Stimulated activated effector memory CD8-positive, alpha-beta T cell treated with anti-CD3 and anti-CD28 coated beads, Interleukin-12 subunit alpha, Interleukin-12 subunit beta, amount 100 ng/mL, for 72 hours (primary cell): ENCODE measurements at regions not wholly inside any gene's neighbourhood (a gene's known extent, or its start where the extent isn't known, plus 50 kb on each side); places are given as distances from the start of the nearest gene placed in this dataset.

Experiments
- ATAC-seq: fragments of 150-1000 bp; cut with Tn5 transposase; 2 replicates; pipeline ENCODE4 v1.10.0; 2021
- DNase-seq, 2 donors: peaks; one replicate each; pipeline ENCODE4 v3.0.0; 2021 to 2022; ENCODE audit warnings: low spot score in 2 of 2
- H3K27ac Mint-ChIP-seq: one replicate; pipeline ENCODE4 v1.8.0; 2022; ENCODE audit warnings: mild to moderate bottlenecking, mixed read lengths
- H3K36me3 Mint-ChIP-seq: one replicate; pipeline ENCODE4 v1.8.0; 2022; ENCODE audit warnings: mild to moderate bottlenecking, mixed read lengths
- H3K4me1 Mint-ChIP-seq: one replicate; pipeline ENCODE4 v1.8.0; 2022; ENCODE audit warnings: mixed read lengths
- H3K4me3 Mint-ChIP-seq: one replicate; pipeline ENCODE4 v1.8.0; 2022; ENCODE audit warnings: mild to moderate bottlenecking, mixed read lengths
- H3K9me3 Mint-ChIP-seq: one replicate; pipeline ENCODE4 v1.8.0; 2022; ENCODE audit warnings: mixed read lengths

- no peak for ATAC-seq
- no peak for DNase-seq
- Mint-ChIP-seq H3K36me3 (no peaks in the 10 kb centered on the region), H3K4me1 (no peaks in the 10 kb centered on the region), H3K9me3 (no peaks in the 10 kb centered on the region), H3K27ac (no peak overlapping the region), H3K4me3 (no peak overlapping the region)
These were observed 269.4 kb downstream of the TCF7L2 start for GRCh38 chr10:113219446-113219845.

DNA sequence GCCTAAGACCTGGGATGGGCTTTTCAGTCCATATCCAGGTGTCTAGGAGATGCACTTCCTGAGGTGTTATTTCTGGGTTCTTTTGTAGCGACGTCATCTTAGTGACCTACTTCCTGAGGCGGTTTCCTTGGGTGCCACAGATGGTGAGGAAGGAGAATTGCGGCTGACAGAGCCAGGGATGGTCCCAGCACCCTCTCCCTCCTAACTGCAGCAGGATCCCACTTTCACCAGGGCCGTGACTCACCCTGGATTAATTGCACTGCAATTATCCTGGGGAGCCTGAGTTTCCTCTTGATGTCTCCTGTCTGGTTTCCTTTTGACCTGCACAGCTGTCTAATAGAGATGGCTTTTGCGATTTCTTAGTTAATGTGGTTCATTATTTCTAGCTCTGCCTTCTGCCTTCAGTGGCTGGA is 271.7 kb downstream of the TCF7L2 start:
- H3K27ac Mint-ChIP-seq, result no peak overlapping the region
- H3K4me3 Mint-ChIP-seq, result no peak overlapping the region
- no peaks in the 10 kb centered on the region for H3K9me3 Mint-ChIP-seq
- no peaks in the 10 kb centered on the region for H3K36me3 Mint-ChIP-seq
- DNase-seq (peak in 1 of 2 donors; percentile 38), ATAC-seq (no peak)
- H3K4me1 Mint-ChIP-seq, result peaks cover 5% of the 10 kb centered on the region

- Mint-ChIP-seq H3K27ac (no peak overlapping the region), H3K4me3 (no peak overlapping the region), H3K9me3 (no peaks in the 10 kb centered on the region), H3K36me3 (no peaks in the 10 kb centered on the region), H3K4me1 (peaks cover 9% of the 10 kb centered on the region)
- ATAC-seq, result no peak
- no peak for DNase-seq
These were observed 272.2 kb downstream of the TCF7L2 start for GRCh38 chr10:113222207-113222606.

GRCh38 chr10:113225364-113225763 is 275.3 kb downstream of the TCF7L2 start:
- H3K27ac Mint-ChIP-seq, result no peak overlapping the region
- peaks cover 9% of the 10 kb centered on the region for H3K4me1 Mint-ChIP-seq
- H3K9me3 Mint-ChIP-seq, result no peaks in the 10 kb centered on the region
- no peak for ATAC-seq
- H3K36me3 Mint-ChIP-seq, result no peaks in the 10 kb centered on the region
- H3K4me3 Mint-ChIP-seq, result no peak overlapping the region
- DNase-seq, result no peak

DNA sequence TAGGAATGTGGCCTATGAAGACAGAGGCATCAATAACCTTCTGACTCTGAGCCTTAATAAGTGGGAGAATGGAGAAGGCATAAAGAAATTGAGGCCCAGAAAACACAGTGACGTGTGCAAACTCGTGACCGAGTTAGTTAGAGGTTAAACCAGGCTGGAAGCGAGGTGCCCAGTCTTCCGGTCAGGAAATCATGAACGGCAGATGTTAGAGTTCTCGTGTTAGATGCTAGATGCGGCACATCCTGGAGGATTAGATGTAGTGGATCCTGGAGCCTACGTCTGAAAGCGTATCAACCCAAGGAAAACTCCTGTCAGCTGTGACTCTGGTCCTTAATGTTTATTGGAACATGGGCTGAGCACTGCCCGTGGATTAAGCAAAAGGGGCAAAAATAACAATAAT is 275.9 kb downstream of the TCF7L2 start:
- no peak for DNase-seq
- H3K36me3 Mint-ChIP-seq, result no peaks in the 10 kb centered on the region
- H3K4me1 Mint-ChIP-seq, result peaks cover 9% of the 10 kb centered on the region
- H3K27ac Mint-ChIP-seq, result no peak overlapping the region
- no peaks in the 10 kb centered on the region for H3K9me3 Mint-ChIP-seq
- no peak overlapping the region for H3K4me3 Mint-ChIP-seq
- ATAC-seq, result no peak

DNA sequence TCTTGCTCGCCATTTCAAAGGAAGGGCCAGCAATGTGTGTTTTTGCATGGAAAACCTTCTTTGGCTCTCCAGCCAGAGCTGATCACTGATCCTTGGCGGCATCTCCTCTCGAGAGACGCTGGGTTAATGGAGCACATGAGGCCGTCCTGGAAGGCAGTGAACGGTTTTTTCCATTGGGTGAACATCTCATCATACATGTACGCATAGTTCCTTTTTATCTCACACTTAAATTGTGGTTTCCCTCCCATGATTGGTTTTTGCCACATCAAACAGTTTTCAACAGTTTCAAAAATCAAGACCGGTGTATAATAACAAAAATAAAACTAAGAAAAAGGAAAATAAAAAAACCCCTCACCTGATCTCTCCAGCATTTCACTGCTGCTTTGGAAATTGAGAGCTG is 276.4 kb downstream of the TCF7L2 start:
- H3K4me3 Mint-ChIP-seq, result no peak overlapping the region
- H3K4me1 Mint-ChIP-seq, result peaks cover 9% of the 10 kb centered on the region
- H3K36me3 Mint-ChIP-seq, result no peaks in the 10 kb centered on the region
- no peak overlapping the region for H3K27ac Mint-ChIP-seq
- no peaks in the 10 kb centered on the region for H3K9me3 Mint-ChIP-seq
- DNase-seq, result no peak
- no peak for ATAC-seq

DNA sequence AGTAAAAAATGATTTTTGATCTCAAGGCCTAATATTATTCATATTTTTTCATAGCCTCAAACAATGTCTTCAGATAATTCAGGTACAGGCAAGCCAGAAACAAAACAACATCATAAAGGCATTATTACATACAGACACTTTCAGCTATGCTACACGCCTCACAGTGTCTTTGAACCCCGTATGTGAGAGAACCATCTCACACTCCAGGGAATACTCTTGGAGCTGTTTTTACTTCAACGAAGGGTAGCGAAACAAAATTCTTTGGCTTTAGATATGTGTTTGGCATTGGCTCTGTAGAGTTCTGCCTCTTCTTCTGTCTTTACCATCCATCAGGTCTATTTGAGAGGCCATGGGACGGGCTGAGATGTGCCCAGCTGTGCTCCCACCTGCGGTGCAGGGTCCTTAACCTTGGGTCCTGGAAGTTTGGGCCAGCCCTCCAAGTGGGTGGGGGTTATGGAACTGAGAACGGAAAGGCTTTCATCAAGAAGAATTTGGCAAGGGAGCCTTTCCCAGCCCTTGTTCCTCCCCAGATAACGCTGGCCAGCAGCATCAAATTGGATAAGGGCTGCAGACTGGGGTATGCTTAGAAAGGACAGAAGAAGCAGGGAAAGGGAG is 276.9 kb downstream of the TCF7L2 start:
- no peak overlapping the region for H3K4me3 Mint-ChIP-seq
- H3K9me3 Mint-ChIP-seq, result no peaks in the 10 kb centered on the region
- no peak for ATAC-seq
- H3K27ac Mint-ChIP-seq, result no peak overlapping the region
- no peaks in the 10 kb centered on the region for H3K36me3 Mint-ChIP-seq
- H3K4me1 Mint-ChIP-seq, result peaks cover 9% of the 10 kb centered on the region
- peak in 1 of 2 donors; percentile 29 for DNase-seq

- Mint-ChIP-seq H3K4me1 (peaks cover 16% of the 10 kb centered on the region), H3K36me3 (no peaks in the 10 kb centered on the region), H3K9me3 (no peaks in the 10 kb centered on the region), H3K27ac (no peak overlapping the region), H3K4me3 (no peak overlapping the region)
- ATAC-seq (no peak), DNase-seq (peak in 1 of 2 donors; percentile 26)
These were observed 278.5 kb downstream of the TCF7L2 start for GRCh38 chr10:113228530-113228929.

DNA sequence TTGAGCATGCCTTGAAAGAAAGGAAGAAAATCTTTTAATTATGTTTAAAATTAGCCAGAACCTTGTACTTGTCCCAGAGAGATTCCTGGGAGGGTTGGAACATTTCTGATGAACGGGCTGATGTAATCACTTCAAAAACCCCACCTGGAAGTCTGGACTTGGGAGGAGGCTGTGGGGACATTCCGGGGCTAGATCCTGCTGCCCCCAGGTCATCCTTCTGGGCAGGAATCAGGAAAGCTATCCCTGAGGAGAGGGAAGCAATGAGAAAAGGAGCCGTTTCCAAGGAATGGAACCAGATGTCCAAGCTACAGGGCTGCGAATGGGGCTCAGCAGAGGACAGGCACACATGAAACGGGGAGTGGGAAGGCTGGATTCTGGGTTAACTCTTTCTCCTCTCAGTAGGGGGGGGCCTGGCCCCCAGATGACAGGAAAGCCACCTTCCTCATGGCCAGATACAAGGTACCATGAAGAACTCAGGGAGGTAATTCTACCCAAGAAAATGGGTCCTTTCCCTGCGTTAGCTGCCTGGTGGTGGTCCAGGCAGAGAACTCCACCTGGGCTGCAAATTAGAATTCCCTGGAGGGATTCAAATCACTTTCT is 280.1 kb downstream of the TCF7L2 start:
- Mint-ChIP-seq H3K4me3 (no peak overlapping the region), H3K4me1 (peaks cover 16% of the 10 kb centered on the region), H3K9me3 (no peaks in the 10 kb centered on the region), H3K36me3 (no peaks in the 10 kb centered on the region), H3K27ac (no peak overlapping the region)
- ATAC-seq, result no peak
- DNase-seq, result peak in 1 of 2 donors; percentile 18

- no peak overlapping the region for H3K4me3 Mint-ChIP-seq
- ATAC-seq (no peak), DNase-seq (peak in 1 of 2 donors; percentile 32)
- H3K9me3 Mint-ChIP-seq, result no peaks in the 10 kb centered on the region
- no peaks in the 10 kb centered on the region for H3K36me3 Mint-ChIP-seq
- no peak overlapping the region for H3K27ac Mint-ChIP-seq
- peaks cover 7% of the 10 kb centered on the region for H3K4me1 Mint-ChIP-seq
These were observed 283.0 kb downstream of the TCF7L2 start for GRCh38 chr10:113232928-113233511.

DNA sequence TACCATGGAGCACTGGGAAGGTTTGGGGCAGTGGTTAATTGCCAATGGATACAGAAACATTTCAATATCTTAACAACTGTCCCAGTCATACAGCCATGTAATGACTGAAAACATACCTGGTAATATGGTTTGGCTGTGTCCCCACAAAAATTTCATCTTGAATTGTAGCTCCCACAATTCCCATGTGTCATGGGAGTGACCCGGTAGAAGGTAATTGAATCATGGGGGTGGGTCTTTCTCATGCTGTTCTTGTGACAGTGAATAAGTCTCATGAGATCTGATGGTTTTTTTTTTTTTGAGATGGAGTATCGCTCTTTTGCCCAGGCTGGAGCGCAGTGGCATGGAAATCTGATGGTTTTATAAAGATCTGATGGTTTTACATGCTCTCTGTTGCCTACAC is 284.4 kb downstream of the TCF7L2 start:
- no peak for ATAC-seq
- no peaks in the 10 kb centered on the region for H3K36me3 Mint-ChIP-seq
- DNase-seq, result no peak
- H3K4me1 Mint-ChIP-seq, result peaks cover 7% of the 10 kb centered on the region
- no peak overlapping the region for H3K4me3 Mint-ChIP-seq
- no peak overlapping the region for H3K27ac Mint-ChIP-seq
- H3K9me3 Mint-ChIP-seq, result no peaks in the 10 kb centered on the region

DNA sequence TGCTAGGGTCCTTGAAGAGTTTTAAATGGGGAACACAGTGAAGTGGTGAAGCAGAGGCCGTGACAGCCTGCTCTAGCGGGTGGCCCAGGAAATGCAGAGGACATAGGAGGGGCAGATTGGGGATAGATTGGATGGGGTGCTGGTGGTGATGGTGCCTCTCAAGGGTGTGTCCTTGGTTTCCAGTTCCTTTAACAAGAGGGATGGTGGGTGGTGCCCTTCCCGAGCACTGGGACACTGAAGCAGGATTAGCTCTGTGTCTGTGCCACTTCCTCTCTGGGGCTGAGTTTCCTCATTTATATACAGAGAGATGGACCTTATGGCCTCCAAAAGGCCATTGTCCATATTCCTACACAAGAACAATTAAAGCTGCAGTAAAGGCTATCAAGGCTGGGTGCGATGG is 285.5 kb downstream of the TCF7L2 start:
- ATAC-seq, result no peak
- no peak overlapping the region for H3K4me3 Mint-ChIP-seq
- peaks cover 7% of the 10 kb centered on the region for H3K4me1 Mint-ChIP-seq
- DNase-seq, result no peak
- no peak overlapping the region for H3K27ac Mint-ChIP-seq
- H3K9me3 Mint-ChIP-seq, result no peaks in the 10 kb centered on the region
- no peaks in the 10 kb centered on the region for H3K36me3 Mint-ChIP-seq

GRCh38 chr10:113236998-113237397 is 287.0 kb downstream of the TCF7L2 start:
- DNase-seq, result no peak
- no peaks in the 10 kb centered on the region for H3K9me3 Mint-ChIP-seq
- no peak overlapping the region for H3K27ac Mint-ChIP-seq
- no peak overlapping the region for H3K4me3 Mint-ChIP-seq
- H3K4me1 Mint-ChIP-seq, result peaks cover 7% of the 10 kb centered on the region
- H3K36me3 Mint-ChIP-seq, result no peaks in the 10 kb centered on the region
- ATAC-seq, result no peak

GRCh38 chr10:113239566-113240350 is 289.7 kb downstream of the TCF7L2 start:
- Mint-ChIP-seq H3K4me3 (no peak overlapping the region), H3K9me3 (no peaks in the 10 kb centered on the region), H3K4me1 (no peaks in the 10 kb centered on the region), H3K27ac (no peak overlapping the region), H3K36me3 (no peaks in the 10 kb centered on the region)
- ATAC-seq, result peak; percentile 11
- DNase-seq, result no peak

GRCh38 chr10:113240736-113241135 is 290.7 kb downstream of the TCF7L2 start:
- ATAC-seq, result no peak
- DNase-seq, result no peak
- H3K4me3 Mint-ChIP-seq, result no peak overlapping the region
- no peaks in the 10 kb centered on the region for H3K36me3 Mint-ChIP-seq
- H3K27ac Mint-ChIP-seq, result no peak overlapping the region
- H3K9me3 Mint-ChIP-seq, result no peaks in the 10 kb centered on the region
- no peaks in the 10 kb centered on the region for H3K4me1 Mint-ChIP-seq
